HCT116 (cell line): ENCODE measurements at regions not wholly inside any gene's neighbourhood (a gene's known extent, or its start where the extent isn't known, plus 50 kb on each side); places are given as distances from the start of the nearest gene placed in this dataset.

Source experiments
- ATAC-seq: fragments of 200-7000 bp; cut with Tn5 transposase; 2 replicates; pipeline ENCODE4 v1.9.1; 2020; ENCODE audit warnings: mild to moderate bottlenecking, moderate library complexity
- BruUV-seq: library from RNA; stranded (reverse); fragments of 400-500 nt; replicated peaks from 2 replicates; lab custom pipeline; 2021; lab: Mats Ljungman, UMichigan
- CTCF ChIA-PET: fragments of 300-600 bp; sonication (Branson Sonifier 250); formaldehyde crosslinking; loops from one replicate; lab custom pipeline; 2021; ENCODE audit warnings: antibody characterized with exemption; lab: Charles Lee
- POLR2A ChIA-PET: fragments of 300-600, 350-600 bp; sonication (Branson Sonifier 250); formaldehyde crosslinking; loops from one replicate; lab custom pipeline; 2021; ENCODE audit warnings: antibody characterized with exemption; lab: Charles Lee
- RAD21 ChIA-PET, 2 experiments: fragments of 300-600 bp; sonication (Branson Sonifier 250); formaldehyde crosslinking; loops; one replicate each; lab custom pipeline; 2023; ENCODE audit warnings: low total read pairs in 2 of 2; ENCODE audit not compliant: uncharacterized antibody in 2 of 2, unreplicated experiment in 2 of 2, low non-redundant PET in 1 of 2; lab: Charles Lee
- DNase-seq: peaks from one replicate; pipeline ENCODE4 v3.0.0-alpha.2; 2010; ENCODE audit warnings: low read depth, low spot score
- H2AFZ ChIP-seq: fragments of 200-600 bp; shearing (Covaris generic), sonication (generic); 2 replicates; pipeline ENCODE4 v1.6.1; 2017; ENCODE audit warnings: low read depth, mixed run types, mixed read lengths, antibody characterized with exemption, low read length; ENCODE audit not compliant: poor library complexity, severe bottlenecking
- H3K27ac ChIP-seq: 2 replicates; pipeline ENCODE4 v1.5.1; 2012; ENCODE audit warnings: low read depth, low read length
- H3K27me3 ChIP-seq: fragments of 200-600 bp; sonication (generic); 2 replicates; pipeline ENCODE4 v1.6.1; 2016; ENCODE audit warnings: mixed run types, low read length, mixed read lengths; ENCODE audit not compliant: insufficient read depth
- H3K36me3 ChIP-seq, 2 experiments: fragments of 200-500 bp in 1 of 2; fragments of 200-600 bp in 1 of 2; sonication (Bioruptor generic) in 1 of 2; sonication (generic) in 1 of 2; 2 replicates each; pipeline versions ENCODE4 v1.5.1 to v1.6.1; 2014 to 2016; ENCODE audit warnings: low read length in 2 of 2, inconsistent platforms in 1 of 2, mixed read lengths in 1 of 2, mixed run types in 1 of 2; ENCODE audit not compliant: insufficient read depth in 2 of 2, control insufficient read depth in 1 of 2
- H3K4me1 ChIP-seq, 2 experiments: fragments of 200-600 bp in 1 of 2; sonication (generic) in 1 of 2; 2 replicates each; pipeline versions ENCODE4 v1.5.1 to v1.6.1; 2012 to 2017; ENCODE audit warnings: low read length in 2 of 2, inconsistent platforms in 1 of 2, mild to moderate bottlenecking in 1 of 2, mixed read lengths in 1 of 2, mixed run types in 1 of 2, moderate library complexity in 1 of 2; ENCODE audit not compliant: insufficient read depth in 2 of 2, control insufficient read depth in 1 of 2
- H3K4me2 ChIP-seq: fragments of 200-600 bp; sonication (generic); 2 replicates; pipeline ENCODE4 v1.6.1; 2017; ENCODE audit warnings: mixed run types, low read length, mixed read lengths
- H3K4me3 ChIP-seq, 2 experiments: fragments of 200-600 bp in 1 of 2; sonication (generic) in 1 of 2; replicated peaks in 1 of 2; 2 replicates each; pipeline ENCODE4 v1.5.1; 2011 to 2016; ENCODE audit warnings: low read length in 2 of 2, control low read depth in 1 of 2, low read depth in 1 of 2, mild to moderate bottlenecking in 1 of 2, mixed read lengths in 1 of 2, mixed run types in 1 of 2
- H3K79me2 ChIP-seq: fragments of 200-600 bp; sonication (generic); 2 replicates; pipeline ENCODE4 v1.6.1; 2017; ENCODE audit warnings: mild to moderate bottlenecking, mixed run types, low read length, moderate library complexity, mixed read lengths; ENCODE audit not compliant: insufficient read depth
- H3K9ac ChIP-seq: fragments of 200-600 bp; sonication (generic); 2 replicates; pipeline ENCODE4 v1.6.1; 2016; ENCODE audit warnings: low read length, mixed read lengths
- H3K9me2 ChIP-seq: fragments of 200-600 bp; sonication (generic), shearing (Covaris generic); 2 replicates; pipeline ENCODE4 v1.6.1; 2017; ENCODE audit warnings: mixed run types, mild to moderate bottlenecking, moderate library complexity; ENCODE audit not compliant: insufficient read depth
- H3K9me3 ChIP-seq, 2 experiments: fragments of 200-500 bp in 1 of 2; fragments of 200-600 bp in 1 of 2; sonication (Bioruptor generic) in 1 of 2; sonication (generic) in 1 of 2; 2 replicates each; pipeline ENCODE4 v1.6.1; 2014 to 2017; ENCODE audit warnings: low read length in 2 of 2, mixed read lengths in 2 of 2, inconsistent platforms in 1 of 2, low read depth in 1 of 2, mild to moderate bottlenecking in 1 of 2, mixed run types in 1 of 2, moderate library complexity in 1 of 2; ENCODE audit not compliant: control insufficient read depth in 1 of 2, insufficient read depth in 1 of 2
- H4K20me1 ChIP-seq: fragments of 200-600 bp; sonication (generic), shearing (Covaris generic); 2 replicates; pipeline ENCODE4 v1.6.1; 2017; ENCODE audit warnings: mixed run types, mild to moderate bottlenecking, moderate library complexity; ENCODE audit not compliant: insufficient read depth
- CEBPB ChIP-seq: IDR thresholded peaks from 2 replicates; pipeline ENCODE4 v1.6.1; 2012; ENCODE audit warnings: low read depth
- EGR1 ChIP-seq: IDR thresholded peaks from 2 replicates; pipeline ENCODE4 v1.6.1; 2012; ENCODE audit warnings: low read depth
- EZH2 ChIP-seq: fragments of 200-600 bp; sonication (generic); IDR thresholded peaks from 2 replicates; pipeline ENCODE4 v1.6.1; 2017; ENCODE audit warnings: antibody characterized with exemption, mixed run types
- EZH2phosphoT487 ChIP-seq: fragments of 200-600 bp; IDR thresholded peaks from 2 replicates; pipeline ENCODE4 v1.6.1; 2018; ENCODE audit warnings: antibody characterized with exemption, borderline replicate concordance
- POLR2AphosphoS5 ChIP-seq: IDR thresholded peaks from 2 replicates; pipeline ENCODE4 v1.6.1; 2011; ENCODE audit warnings: mild to moderate bottlenecking, low read depth, low read length, moderate library complexity
- SP1 ChIP-seq: IDR thresholded peaks from 2 replicates; pipeline ENCODE4 v1.6.1; 2012; ENCODE audit warnings: low read depth
- SRF ChIP-seq: IDR thresholded peaks from 2 replicates; pipeline ENCODE4 v1.6.1; 2012; ENCODE audit warnings: low read depth
- intact Hi-C: fragments of 100-400 bp; cut with micrococcal nuclease; formaldehyde crosslinking; loops from 2 replicates; pipeline ENCODE4 v1.10.0; 2022
- TF ChIP-seq, protein P1 (sequence below): IDR thresholded peaks from 2 replicates; pipeline ENCODE4 v1.6.1; 2012
- TF ChIP-seq, protein P2 (sequence below): IDR thresholded peaks from 2 replicates; pipeline ENCODE4 v1.6.1; 2012
- TF ChIP-seq, protein P3 (sequence below): IDR thresholded peaks from 2 replicates; pipeline ENCODE4 v1.6.1; 2011; ENCODE audit warnings: mild to moderate bottlenecking, low read length, moderate library complexity; ENCODE audit not compliant: insufficient replicate concordance; ENCODE audit errors: extremely low read depth

DNA sequence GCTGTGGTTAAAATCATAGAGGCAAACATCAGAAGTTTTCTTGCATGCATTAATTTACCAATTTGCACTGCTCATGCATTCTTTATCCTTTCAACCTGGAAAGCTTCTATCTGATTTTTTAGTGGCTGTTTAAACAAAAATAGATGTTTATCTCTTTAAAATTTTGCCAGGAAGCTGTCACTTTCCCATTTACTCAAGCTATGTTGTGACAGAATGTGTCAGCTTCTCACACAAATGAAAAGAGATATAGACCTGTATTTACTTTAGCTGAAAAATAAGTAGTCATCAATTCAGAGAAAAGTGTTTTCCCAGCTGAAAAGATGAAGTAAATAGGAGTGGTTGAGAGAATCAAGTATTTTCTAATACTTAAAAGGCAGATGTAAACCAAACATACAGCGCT is 872.8 kb downstream of the DACH1 start:
- H3K4me2 ChIP-seq, result no peak overlapping the region
- H3K36me3 ChIP-seq, result no peaks in the 10 kb centered on the region
- H3K27me3 ChIP-seq, result no peaks in the 10 kb centered on the region
- DNase-seq (no peak), ATAC-seq (no peak)
- H3K4me1 ChIP-seq, result no peaks in the 10 kb centered on the region
- no peaks in the 10 kb centered on the region for H3K9me2 ChIP-seq
- no peak overlapping the region for H2AFZ ChIP-seq
- CTCF ChIA-PET, result no interaction called here
- H3K4me3 ChIP-seq, result no peak overlapping the region
- H3K79me2 ChIP-seq, result no peaks in the 10 kb centered on the region
- no TSS peak for BruUV-seq
- RAD21 ChIA-PET, result no interaction called here
- H3K9ac ChIP-seq, result no peak overlapping the region
- POLR2A ChIA-PET, result no interaction called here
- H4K20me1 ChIP-seq, result no peaks in the 10 kb centered on the region
- TF ChIP-seq POLR2AphosphoS5 (no peak), SRF (no peak), EGR1 (no peak), CEBPB (no peak), EZH2 (no peak), SP1 (no peak), EZH2phosphoT487 (no peak)
- TF ChIP-seq, protein P1, sequence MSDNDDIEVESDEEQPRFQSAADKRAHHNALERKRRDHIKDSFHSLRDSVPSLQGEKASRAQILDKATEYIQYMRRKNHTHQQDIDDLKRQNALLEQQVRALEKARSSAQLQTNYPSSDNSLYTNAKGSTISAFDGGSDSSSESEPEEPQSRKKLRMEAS, result no peak
- TF ChIP-seq, protein P2, sequence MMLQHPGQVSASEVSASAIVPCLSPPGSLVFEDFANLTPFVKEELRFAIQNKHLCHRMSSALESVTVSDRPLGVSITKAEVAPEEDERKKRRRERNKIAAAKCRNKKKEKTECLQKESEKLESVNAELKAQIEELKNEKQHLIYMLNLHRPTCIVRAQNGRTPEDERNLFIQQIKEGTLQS, result no peak
- TF ChIP-seq, protein P3, sequence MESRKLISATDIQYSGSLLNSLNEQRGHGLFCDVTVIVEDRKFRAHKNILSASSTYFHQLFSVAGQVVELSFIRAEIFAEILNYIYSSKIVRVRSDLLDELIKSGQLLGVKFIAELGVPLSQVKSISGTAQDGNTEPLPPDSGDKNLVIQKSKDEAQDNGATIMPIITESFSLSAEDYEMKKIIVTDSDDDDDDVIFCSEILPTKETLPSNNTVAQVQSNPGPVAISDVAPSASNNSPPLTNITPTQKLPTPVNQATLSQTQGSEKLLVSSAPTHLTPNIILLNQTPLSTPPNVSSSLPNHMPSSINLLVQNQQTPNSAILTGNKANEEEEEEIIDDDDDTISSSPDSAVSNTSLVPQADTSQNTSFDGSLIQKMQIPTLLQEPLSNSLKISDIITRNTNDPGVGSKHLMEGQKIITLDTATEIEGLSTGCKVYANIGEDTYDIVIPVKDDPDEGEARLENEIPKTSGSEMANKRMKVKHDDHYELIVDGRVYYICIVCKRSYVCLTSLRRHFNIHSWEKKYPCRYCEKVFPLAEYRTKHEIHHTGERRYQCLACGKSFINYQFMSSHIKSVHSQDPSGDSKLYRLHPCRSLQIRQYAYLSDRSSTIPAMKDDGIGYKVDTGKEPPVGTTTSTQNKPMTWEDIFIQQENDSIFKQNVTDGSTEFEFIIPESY, result no peak
- no peak overlapping the region for H3K27ac ChIP-seq
- intact Hi-C loops, result no loop called here
- no peaks in the 10 kb centered on the region; a peak in 1 of 4 replicates for H3K9me3 ChIP-seq
